C4-2B (cell line): ENCODE measurements at regions not wholly inside any gene's neighbourhood (a gene's known extent, or its start where the extent isn't known, plus 50 kb on each side); places are given as distances from the start of the nearest gene placed in this dataset.

Experiments used
- H3K27ac ChIP-seq: fragments of 450-650 bp; 2 replicates; pipeline ENCODE4 v1.5.1; 2017
- ZFX ChIP-seq: fragments of 450-650 bp; IDR thresholded peaks from 2 replicates; pipeline ENCODE4 v1.6.1; 2017
- TF ChIP-seq, protein P1 (sequence below): fragments of 450-650 bp; conservative IDR thresholded peaks from 2 replicates; pipeline ENCODE4 v1.5.1; 2017; ENCODE audit warnings: mild to moderate bottlenecking

DNA sequence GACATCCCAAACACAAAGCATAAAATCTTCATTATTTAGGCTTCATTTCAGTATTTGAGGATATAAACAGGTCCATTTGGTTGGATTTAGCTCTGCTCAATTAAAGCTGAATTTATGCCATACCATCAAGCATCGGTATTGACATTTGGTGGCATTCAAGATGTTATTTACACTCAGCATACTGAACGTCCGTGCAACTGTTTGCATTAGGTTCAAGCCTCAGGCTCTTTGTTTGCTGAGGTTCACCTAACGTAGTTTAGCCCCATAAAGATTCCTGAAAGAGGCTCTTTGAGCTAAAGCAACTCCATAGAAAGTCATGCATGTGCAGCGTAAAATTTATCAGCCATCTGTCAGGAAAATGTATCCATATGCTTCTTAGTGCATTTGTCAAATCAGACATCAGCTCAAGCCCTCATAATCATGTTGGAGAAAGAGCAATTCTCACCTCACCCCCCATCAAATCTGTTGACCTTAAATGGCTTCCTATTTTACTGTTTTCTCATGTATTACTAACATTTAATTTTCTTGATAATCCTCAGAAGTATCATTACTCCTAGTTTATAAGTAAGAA, 366.9 kb downstream of the EPHA4 start:
- no peak overlapping the region for H3K27ac ChIP-seq
- TF ChIP-seq, protein P1, sequence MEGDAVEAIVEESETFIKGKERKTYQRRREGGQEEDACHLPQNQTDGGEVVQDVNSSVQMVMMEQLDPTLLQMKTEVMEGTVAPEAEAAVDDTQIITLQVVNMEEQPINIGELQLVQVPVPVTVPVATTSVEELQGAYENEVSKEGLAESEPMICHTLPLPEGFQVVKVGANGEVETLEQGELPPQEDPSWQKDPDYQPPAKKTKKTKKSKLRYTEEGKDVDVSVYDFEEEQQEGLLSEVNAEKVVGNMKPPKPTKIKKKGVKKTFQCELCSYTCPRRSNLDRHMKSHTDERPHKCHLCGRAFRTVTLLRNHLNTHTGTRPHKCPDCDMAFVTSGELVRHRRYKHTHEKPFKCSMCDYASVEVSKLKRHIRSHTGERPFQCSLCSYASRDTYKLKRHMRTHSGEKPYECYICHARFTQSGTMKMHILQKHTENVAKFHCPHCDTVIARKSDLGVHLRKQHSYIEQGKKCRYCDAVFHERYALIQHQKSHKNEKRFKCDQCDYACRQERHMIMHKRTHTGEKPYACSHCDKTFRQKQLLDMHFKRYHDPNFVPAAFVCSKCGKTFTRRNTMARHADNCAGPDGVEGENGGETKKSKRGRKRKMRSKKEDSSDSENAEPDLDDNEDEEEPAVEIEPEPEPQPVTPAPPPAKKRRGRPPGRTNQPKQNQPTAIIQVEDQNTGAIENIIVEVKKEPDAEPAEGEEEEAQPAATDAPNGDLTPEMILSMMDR, result no peak
- no peak for TF ChIP-seq ZFX

DNA sequence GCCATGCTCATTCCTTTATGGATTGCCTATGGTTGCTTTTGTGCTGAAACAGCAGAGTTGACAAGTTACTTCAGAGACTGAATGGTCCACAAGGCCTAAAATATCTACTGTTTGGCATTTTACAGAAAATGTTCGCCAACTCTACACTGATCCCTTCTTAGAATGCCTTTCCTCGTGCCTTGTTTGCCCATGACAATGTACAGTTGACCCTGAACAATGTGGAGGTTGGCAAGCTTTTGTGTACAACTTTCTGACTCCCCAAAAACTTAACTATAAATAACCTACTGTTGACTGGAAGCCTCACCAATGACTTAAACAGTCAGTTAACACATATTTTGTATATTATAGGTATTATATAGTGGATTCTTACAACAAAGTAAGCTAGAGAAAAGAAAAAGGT, 361.4 kb downstream of the EPHA4 start:
- H3K27ac ChIP-seq, result no peak overlapping the region
- TF ChIP-seq, protein P1, result no peak
- TF ChIP-seq ZFX, result no peak

DNA sequence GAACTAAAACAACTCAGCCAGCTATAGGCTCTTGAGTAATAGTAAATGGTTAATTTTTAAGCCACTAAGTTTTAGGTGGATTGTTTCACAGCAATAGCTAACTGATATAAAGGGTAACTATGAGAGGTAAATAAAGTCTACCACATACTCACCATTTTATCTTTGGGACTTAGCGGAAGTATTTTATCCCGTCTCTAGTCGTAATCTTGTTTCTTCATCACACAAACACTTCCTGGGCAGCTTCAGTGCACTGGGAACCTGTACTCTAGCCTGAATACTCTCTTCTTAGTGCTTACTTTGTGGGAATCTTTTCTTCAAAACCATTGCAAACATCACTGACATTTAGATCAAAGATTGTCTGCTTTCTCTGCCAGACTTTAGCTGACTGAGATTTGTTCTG, 360.5 kb downstream of the EPHA4 start:
- H3K27ac ChIP-seq, result no peak overlapping the region
- TF ChIP-seq, protein P1, result no peak
- TF ChIP-seq ZFX, result no peak

DNA sequence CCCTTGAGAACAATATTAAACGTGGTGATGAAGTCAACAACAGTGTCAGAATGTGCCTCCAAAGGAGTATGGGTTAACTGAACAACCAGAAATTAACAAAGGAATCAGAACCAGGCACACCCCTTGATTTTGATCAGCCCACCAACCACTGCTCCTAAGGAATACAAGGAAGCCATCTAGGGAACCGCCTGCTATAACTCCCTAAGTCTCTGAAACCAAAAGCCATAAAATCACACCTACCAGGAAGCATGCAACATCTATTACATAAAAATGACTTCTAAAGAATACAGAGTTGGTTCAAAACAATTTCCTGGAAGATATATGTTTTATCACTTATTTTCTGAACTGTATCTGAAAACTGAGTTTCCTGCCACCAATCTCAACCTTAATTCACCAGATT, 360.0 kb downstream of the EPHA4 start:
- no peak overlapping the region for H3K27ac ChIP-seq
- TF ChIP-seq, protein P1, result no peak
- no peak for TF ChIP-seq ZFX

DNA sequence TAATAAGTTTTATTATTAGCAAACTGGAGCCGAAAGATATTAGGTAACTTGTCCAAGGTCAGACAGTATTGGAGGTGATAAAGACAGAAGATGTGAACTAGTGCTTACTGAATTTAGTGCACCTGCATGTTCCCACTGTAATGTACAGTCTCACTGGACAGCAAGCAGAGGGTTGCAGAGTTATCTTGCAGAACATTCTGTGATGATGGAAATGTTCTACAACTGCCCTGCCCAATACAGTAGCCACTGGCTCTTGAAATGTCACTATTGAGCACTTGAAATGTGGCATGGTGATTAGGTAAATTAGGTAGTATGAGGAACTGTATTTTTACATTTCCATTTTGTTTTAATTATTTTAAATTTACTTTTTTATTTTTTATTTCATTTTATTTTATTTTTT, 356.6 kb downstream of the EPHA4 start:
- no peak for TF ChIP-seq ZFX
- TF ChIP-seq, protein P1, result no peak

DNA sequence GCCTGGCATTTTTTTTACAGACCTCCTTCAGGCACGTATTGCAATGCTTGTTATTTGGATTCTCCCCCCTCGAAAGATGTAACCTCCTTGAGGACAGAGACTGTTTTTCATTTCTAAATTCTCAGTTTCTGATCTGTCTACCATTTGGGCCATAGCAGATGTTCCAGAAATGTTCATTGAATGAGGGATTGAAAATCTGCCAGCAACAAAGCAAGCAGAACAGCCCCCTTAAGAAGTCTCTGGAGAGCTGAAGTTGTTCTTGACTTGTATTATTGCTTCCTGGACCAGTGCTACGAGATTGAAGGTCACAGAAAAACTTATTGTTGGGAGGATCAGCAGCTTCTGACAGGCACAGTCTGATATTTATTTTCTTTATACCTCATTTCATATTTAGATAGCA, 355.5 kb downstream of the EPHA4 start:
- H3K27ac ChIP-seq, result no peak overlapping the region
- no peak for TF ChIP-seq ZFX
- TF ChIP-seq, protein P1, result no peak

More for the DNA sequence above, 356.6 kb downstream of the EPHA4 start:
- H3K27ac ChIP-seq, result no peak overlapping the region

DNA sequence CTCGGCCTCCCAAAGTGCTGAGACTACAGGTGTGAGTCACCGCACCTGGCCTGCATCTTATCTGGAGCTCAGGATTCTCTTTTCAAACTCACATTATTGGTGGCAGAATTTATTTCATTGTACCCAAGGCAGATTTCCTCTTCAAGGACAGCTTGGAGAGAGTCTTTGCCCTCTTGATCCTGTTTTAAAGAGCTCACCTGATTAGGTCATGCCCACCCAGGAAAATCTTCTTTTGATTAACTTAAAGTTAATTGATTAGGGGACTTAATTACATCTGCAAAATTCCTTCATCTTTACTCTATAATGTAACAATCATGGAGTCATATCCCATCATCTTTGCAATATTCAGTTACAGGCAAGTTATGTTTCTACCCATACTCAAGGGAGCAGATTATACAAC, 346.4 kb downstream of the EPHA4 start:
- no peak for TF ChIP-seq ZFX
- TF ChIP-seq, protein P1, result no peak

More for the DNA sequence above, 346.4 kb downstream of the EPHA4 start:
- no peak overlapping the region for H3K27ac ChIP-seq
